SK-N-SH treated with all-trans-retinoic acid at 6 μM for 48 hours (cell line): ENCODE measurements at regions not wholly inside any gene's neighbourhood (a gene's known extent, or its start where the extent isn't known, plus 50 kb on each side); places are given as distances from the start of the nearest gene placed in this dataset.

Experiments
- ATAC-seq: fragments of 200-7000 bp; cut with Tn5 transposase; 3 replicates; pipeline ENCODE4 v1.9.1; 2020; ENCODE audit warnings: mild to moderate bottlenecking, moderate library complexity
- ARNTL ChIP-seq: fragments of 450-650 bp; formaldehyde crosslinking; IDR thresholded peaks from 2 replicates; pipeline ENCODE4 v1.5.0; 2020; ENCODE audit warnings: low read depth, mild to moderate bottlenecking, moderate library complexity, borderline replicate concordance
- CSDC2 ChIP-seq: fragments of 250-450 bp; sonication (Bioruptor Pico); IDR thresholded peaks from 2 replicates; pipeline ENCODE4 v1.5.0; 2020; ENCODE audit warnings: mild to moderate bottlenecking, moderate library complexity
- CSRNP3 ChIP-seq: fragments of 250-450 bp; sonication (Bioruptor Pico); IDR thresholded peaks from 2 replicates; pipeline ENCODE4 v1.5.1; 2021; ENCODE audit warnings: mild to moderate bottlenecking, moderate library complexity
- GLIS3 ChIP-seq: fragments of 250-450 bp; sonication (Bioruptor Pico); IDR thresholded peaks from 2 replicates; pipeline ENCODE4 v1.5.0; 2020; ENCODE audit warnings: mild to moderate bottlenecking, moderate library complexity
- ISL1 ChIP-seq: fragments of 250-450 bp; sonication (Bioruptor Pico); IDR thresholded peaks from 2 replicates; pipeline ENCODE4 v2.1.2; 2022; ENCODE audit warnings: mild to moderate bottlenecking, moderate library complexity
- OSR1 ChIP-seq: fragments of 250-450 bp; sonication (Bioruptor Pico); IDR thresholded peaks from 2 replicates; pipeline ENCODE4 v1.8.0; 2022; ENCODE audit warnings: moderate library complexity, mild to moderate bottlenecking, inconsistent platforms
- PATZ1 ChIP-seq: fragments of 250-450 bp; sonication (Bioruptor Pico); IDR thresholded peaks from 2 replicates; pipeline ENCODE4 v1.8.0; 2020; ENCODE audit warnings: mild to moderate bottlenecking, moderate library complexity, borderline replicate concordance
- PPARA ChIP-seq: fragments of 250-450 bp; sonication (Bioruptor Pico); IDR thresholded peaks from 2 replicates; pipeline ENCODE4 v1.5.0; 2020; ENCODE audit warnings: mild to moderate bottlenecking, borderline replicate concordance
- RARB ChIP-seq: fragments of 250-450 bp; sonication (Bioruptor Pico); IDR thresholded peaks from 2 replicates; pipeline ENCODE4 v1.8.0; 2021; ENCODE audit warnings: mild to moderate bottlenecking, moderate library complexity
- SNAI2 ChIP-seq: fragments of 250-450 bp; sonication (Bioruptor Pico); IDR thresholded peaks from 2 replicates; pipeline ENCODE4 v1.5.0; 2020; ENCODE audit warnings: mild to moderate bottlenecking, moderate library complexity
- TCF4 ChIP-seq: fragments of 250-450 bp; sonication (Bioruptor Pico); IDR thresholded peaks from 2 replicates; pipeline ENCODE4 v1.8.0; 2021; ENCODE audit warnings: mild to moderate bottlenecking, moderate library complexity, borderline replicate concordance
- TOX ChIP-seq: fragments of 250-450 bp; sonication (Bioruptor Pico); IDR thresholded peaks from 2 replicates; pipeline ENCODE4 v1.8.0; 2021; ENCODE audit warnings: mild to moderate bottlenecking, moderate library complexity, borderline replicate concordance
- TSHZ2 ChIP-seq: fragments of 250-450 bp; sonication (Bioruptor Pico); IDR thresholded peaks from 2 replicates; pipeline ENCODE4 v1.5.0; 2020; ENCODE audit warnings: mild to moderate bottlenecking, moderate library complexity
- ZFP3 ChIP-seq: fragments of 250-450 bp; sonication (Bioruptor Pico); IDR thresholded peaks from 2 replicates; pipeline ENCODE4 v1.5.0; 2020; ENCODE audit warnings: mild to moderate bottlenecking, moderate library complexity
- ZFP30 ChIP-seq: fragments of 450-650 bp; formaldehyde crosslinking; IDR thresholded peaks from 2 replicates; pipeline ENCODE4 v1.5.0; 2022; ENCODE audit warnings: mild to moderate bottlenecking, moderate library complexity
- ZNF565 ChIP-seq: fragments of 450-650 bp; formaldehyde crosslinking; conservative IDR thresholded peaks from 2 replicates; pipeline ENCODE4 v1.5.0; 2020; ENCODE audit warnings: low read depth, mild to moderate bottlenecking, moderate library complexity
- ZNF8 ChIP-seq: fragments of 450-650 bp; formaldehyde crosslinking; IDR thresholded peaks from 2 replicates; pipeline ENCODE4 v1.5.0; 2020; ENCODE audit warnings: mild to moderate bottlenecking, moderate library complexity
- TF ChIP-seq, protein P1 (sequence below): fragments of 250-450 bp; sonication (Bioruptor Pico); IDR thresholded peaks from 2 replicates; pipeline ENCODE4 v1.8.0; 2021; ENCODE audit warnings: low read depth, mild to moderate bottlenecking, moderate library complexity, borderline replicate concordance

- TF ChIP-seq SNAI2 (CRISPR knock-in tag) (no peak), ISL1 (CRISPR knock-in tag) (no peak), RARB (CRISPR knock-in tag) (no peak), PPARA (CRISPR knock-in tag) (no peak), TOX (CRISPR knock-in tag) (no peak), CSDC2 (CRISPR knock-in tag) (no peak), OSR1 (no peak), ZFP3 (CRISPR knock-in tag) (no peak), ZFP30 (no peak), ZNF565 (CRISPR knock-in tag) (no peak), CSRNP3 (CRISPR knock-in tag) (no peak), TCF4 (no peak)
- TF ChIP-seq, protein P1, sequence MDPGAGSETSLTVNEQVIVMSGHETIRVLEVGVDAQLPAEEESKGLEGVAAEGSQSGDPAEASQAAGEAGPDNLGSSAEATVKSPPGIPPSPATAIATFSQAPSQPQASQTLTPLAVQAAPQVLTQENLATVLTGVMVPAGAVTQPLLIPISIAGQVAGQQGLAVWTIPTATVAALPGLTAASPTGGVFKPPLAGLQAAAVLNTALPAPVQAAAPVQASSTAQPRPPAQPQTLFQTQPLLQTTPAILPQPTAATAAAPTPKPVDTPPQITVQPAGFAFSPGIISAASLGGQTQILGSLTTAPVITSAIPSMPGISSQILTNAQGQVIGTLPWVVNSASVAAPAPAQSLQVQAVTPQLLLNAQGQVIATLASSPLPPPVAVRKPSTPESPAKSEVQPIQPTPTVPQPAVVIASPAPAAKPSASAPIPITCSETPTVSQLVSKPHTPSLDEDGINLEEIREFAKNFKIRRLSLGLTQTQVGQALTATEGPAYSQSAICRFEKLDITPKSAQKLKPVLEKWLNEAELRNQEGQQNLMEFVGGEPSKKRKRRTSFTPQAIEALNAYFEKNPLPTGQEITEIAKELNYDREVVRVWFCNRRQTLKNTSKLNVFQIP, result no peak
- TF ChIP-seq, all 23 proteins: peak for 0
- ATAC-seq, result no peak
Observed at GRCh38 chr3:127388427-127388826, 100.6 kb upstream of the PRR20G start.

- no peak for TF ChIP-seq CSDC2 (CRISPR knock-in tag)
- ATAC-seq, result no peak
Observed at GRCh38 chr3:127387556-127388153, 99.8 kb upstream of the PRR20G start.

GRCh38 chr3:127387119-127387518 is 99.3 kb upstream of the PRR20G start:
- no peak for ATAC-seq
- no peak for TF ChIP-seq ARNTL
- TF ChIP-seq ZFP3 (CRISPR knock-in tag), result no peak
- TF ChIP-seq TSHZ2 (CRISPR knock-in tag), result no peak
- no peak for TF ChIP-seq ZNF565 (CRISPR knock-in tag)
- no peak for TF ChIP-seq GLIS3 (CRISPR knock-in tag)

DNA sequence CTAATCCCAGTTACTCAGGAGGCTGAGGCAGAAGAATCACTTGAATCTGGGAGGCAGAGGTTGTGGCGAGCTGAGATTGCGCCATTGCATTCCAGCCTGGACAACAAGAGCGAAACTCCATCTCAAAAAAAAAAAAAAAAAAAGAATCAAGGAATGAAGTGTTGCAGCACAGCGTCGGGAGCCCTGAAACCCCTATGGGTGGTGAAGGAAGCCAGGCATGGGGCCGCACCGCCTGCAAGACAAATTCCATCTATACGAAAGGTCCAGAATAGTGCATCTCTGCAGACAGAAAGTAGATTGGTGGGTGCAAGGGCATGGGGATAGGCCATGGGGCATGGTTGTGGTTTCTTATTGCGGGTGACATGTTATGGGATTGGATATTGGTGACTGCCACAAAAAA is 98.6 kb upstream of the PRR20G start:
- TF ChIP-seq ISL1 (CRISPR knock-in tag) (no peak), TOX (CRISPR knock-in tag) (no peak), TSHZ2 (CRISPR knock-in tag) (no peak), SNAI2 (CRISPR knock-in tag) (no peak), ZFP3 (CRISPR knock-in tag) (no peak), ZNF565 (CRISPR knock-in tag) (no peak), ZFP30 (no peak), ZNF8 (CRISPR knock-in tag) (no peak), OSR1 (no peak), TCF4 (no peak), GLIS3 (CRISPR knock-in tag) (no peak), PATZ1 (CRISPR knock-in tag) (no peak)
- ATAC-seq, result no peak
